ENCODE measurements at regions not wholly inside any gene's neighbourhood (a gene's known extent, or its start where the extent isn't known, plus 50 kb on each side); places are given as distances from the start of the nearest gene placed in this dataset.

DNA sequence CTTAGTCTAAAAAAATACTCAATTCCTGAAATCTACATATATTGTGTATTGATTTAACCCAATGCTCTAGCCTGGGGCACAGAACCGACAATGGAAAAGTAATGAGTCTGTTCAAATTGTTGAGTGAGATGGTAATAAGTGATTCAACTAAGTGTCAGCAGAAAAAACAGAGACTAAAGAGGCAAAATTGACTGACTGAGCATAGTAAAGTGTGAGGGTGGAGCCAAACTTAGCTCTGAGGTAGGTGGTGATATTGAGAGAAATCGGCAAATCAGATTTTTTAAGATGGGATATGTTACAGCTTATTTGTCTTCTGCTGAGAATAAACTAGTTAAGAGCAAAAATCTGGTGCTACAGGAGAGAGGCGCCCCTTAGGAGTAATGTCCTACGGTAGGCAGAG is 764.0 kb upstream of the LRRN3 start:
- TF ChIP-seq, protein P1, sequence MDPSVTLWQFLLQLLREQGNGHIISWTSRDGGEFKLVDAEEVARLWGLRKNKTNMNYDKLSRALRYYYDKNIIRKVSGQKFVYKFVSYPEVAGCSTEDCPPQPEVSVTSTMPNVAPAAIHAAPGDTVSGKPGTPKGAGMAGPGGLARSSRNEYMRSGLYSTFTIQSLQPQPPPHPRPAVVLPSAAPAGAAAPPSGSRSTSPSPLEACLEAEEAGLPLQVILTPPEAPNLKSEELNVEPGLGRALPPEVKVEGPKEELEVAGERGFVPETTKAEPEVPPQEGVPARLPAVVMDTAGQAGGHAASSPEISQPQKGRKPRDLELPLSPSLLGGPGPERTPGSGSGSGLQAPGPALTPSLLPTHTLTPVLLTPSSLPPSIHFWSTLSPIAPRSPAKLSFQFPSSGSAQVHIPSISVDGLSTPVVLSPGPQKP (IDR thresholded peaks at IDR 0.05; ENCODE audit: borderline replicate concordance, low read depth, low read length): no peak
- TF ChIP-seq POLR2A (IDR thresholded peaks at IDR 0.05; ENCODE audit: low read depth, low read length) (no peak), BHLHE40 (IDR thresholded peaks at IDR 0.05; ENCODE audit: low read depth, low read length) (no peak), MAFK (IDR thresholded peaks at IDR 0.05; ENCODE audit: low read depth, low read length) (no peak), SMC3 (IDR thresholded peaks at IDR 0.05; ENCODE audit: low read depth, low read length) (no peak), MAZ (IDR thresholded peaks at IDR 0.05; ENCODE audit: borderline replicate concordance, low read depth, low read length) (no peak), RAD21 (IDR thresholded peaks at IDR 0.05; ENCODE audit: low read length) (no peak), RFX5 (IDR thresholded peaks at IDR 0.05; ENCODE audit: low read depth, low read length) (no peak)
- TF ChIP-seq, protein P2, sequence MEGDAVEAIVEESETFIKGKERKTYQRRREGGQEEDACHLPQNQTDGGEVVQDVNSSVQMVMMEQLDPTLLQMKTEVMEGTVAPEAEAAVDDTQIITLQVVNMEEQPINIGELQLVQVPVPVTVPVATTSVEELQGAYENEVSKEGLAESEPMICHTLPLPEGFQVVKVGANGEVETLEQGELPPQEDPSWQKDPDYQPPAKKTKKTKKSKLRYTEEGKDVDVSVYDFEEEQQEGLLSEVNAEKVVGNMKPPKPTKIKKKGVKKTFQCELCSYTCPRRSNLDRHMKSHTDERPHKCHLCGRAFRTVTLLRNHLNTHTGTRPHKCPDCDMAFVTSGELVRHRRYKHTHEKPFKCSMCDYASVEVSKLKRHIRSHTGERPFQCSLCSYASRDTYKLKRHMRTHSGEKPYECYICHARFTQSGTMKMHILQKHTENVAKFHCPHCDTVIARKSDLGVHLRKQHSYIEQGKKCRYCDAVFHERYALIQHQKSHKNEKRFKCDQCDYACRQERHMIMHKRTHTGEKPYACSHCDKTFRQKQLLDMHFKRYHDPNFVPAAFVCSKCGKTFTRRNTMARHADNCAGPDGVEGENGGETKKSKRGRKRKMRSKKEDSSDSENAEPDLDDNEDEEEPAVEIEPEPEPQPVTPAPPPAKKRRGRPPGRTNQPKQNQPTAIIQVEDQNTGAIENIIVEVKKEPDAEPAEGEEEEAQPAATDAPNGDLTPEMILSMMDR (conservative IDR thresholded peaks at IDR 0.05; ENCODE audit: low read depth, low read length): no peak
